MM.1S (cell line): ENCODE measurements at regions not wholly inside any gene's neighbourhood (a gene's known extent, or its start where the extent isn't known, plus 50 kb on each side); places are given as distances from the start of the nearest gene placed in this dataset.

Experiments
- DNase-seq: peaks from one replicate; pipeline ENCODE4 v3.0.0-alpha.2; 2015
- H2AFZ ChIP-seq: fragments of 300-600 bp; sonication (generic); 2 replicates; pipeline ENCODE4 v1.6.0; 2016; ENCODE audit warnings: antibody characterized with exemption, low read length
- H3F3A ChIP-seq: fragments of 300-600 bp; sonication (generic); 2 replicates; pipeline ENCODE4 v1.6.1; 2016; ENCODE audit warnings: mild to moderate bottlenecking, antibody characterized with exemption, low read length, moderate library complexity, mixed read lengths; ENCODE audit not compliant: insufficient read depth
- H3K27ac ChIP-seq: fragments of 300-600 bp; sonication (generic); 2 replicates; pipeline ENCODE4 v1.5.1; 2016; ENCODE audit warnings: mild to moderate bottlenecking, low read length
- H3K27me3 ChIP-seq: fragments of 300-600 bp; sonication (generic); replicated peaks from 2 replicates; pipeline ENCODE4 v1.6.0; 2016; ENCODE audit warnings: low read length; ENCODE audit not compliant: insufficient read depth
- H3K36me3 ChIP-seq: fragments of 300-600 bp; sonication (generic); replicated peaks from 2 replicates; pipeline ENCODE4 v1.6.1; 2016; ENCODE audit warnings: mild to moderate bottlenecking, low read length, mixed read lengths; ENCODE audit not compliant: insufficient read depth
- H3K4me1 ChIP-seq: fragments of 300-600 bp; sonication (generic); 2 replicates; pipeline ENCODE4 v1.6.1; 2016; ENCODE audit warnings: low read length, mixed read lengths
- H3K4me2 ChIP-seq: fragments of 300-600 bp; sonication (generic); 2 replicates; pipeline ENCODE4 v1.6.0; 2016; ENCODE audit warnings: low read depth, low read length
- H3K4me3 ChIP-seq: fragments of 300-600 bp; sonication (generic); 2 replicates; pipeline ENCODE4 v1.5.1; 2016; ENCODE audit warnings: low read length, mixed read lengths
- H3K79me2 ChIP-seq: fragments of 300-600 bp; sonication (generic); 2 replicates; pipeline ENCODE4 v1.6.1; 2016; ENCODE audit warnings: mixed run types, low read length, mixed read lengths
- H3K9ac ChIP-seq: fragments of 300-600 bp; sonication (generic); 2 replicates; pipeline ENCODE4 v1.6.1; 2016; ENCODE audit warnings: low read length, mixed read lengths
- H3K9me2 ChIP-seq: fragments of 300-600 bp; sonication (generic); replicated peaks from 2 replicates; pipeline ENCODE4 v1.6.1; 2016; ENCODE audit warnings: mild to moderate bottlenecking, low read length, mixed read lengths; ENCODE audit not compliant: insufficient read depth
- H3K9me3 ChIP-seq: fragments of 300-600 bp; sonication (generic); replicated peaks from 2 replicates; pipeline ENCODE4 v1.6.1; 2016; ENCODE audit warnings: mild to moderate bottlenecking, low read length, mixed read lengths; ENCODE audit not compliant: insufficient read depth
- H4K20me1 ChIP-seq: fragments of 300-600 bp; sonication (generic); 2 replicates; pipeline ENCODE4 v1.6.1; 2016; ENCODE audit warnings: mild to moderate bottlenecking, low read length, moderate library complexity, mixed read lengths; ENCODE audit not compliant: insufficient read depth
- CTCF ChIP-seq: fragments of 300-600 bp; sonication (generic); IDR thresholded peaks from 2 replicates; pipeline ENCODE4 v1.5.1; 2016; ENCODE audit warnings: antibody characterized with exemption, low read length, mixed read lengths
- EZH2 ChIP-seq: fragments of 300-600 bp; sonication (generic); optimal IDR thresholded peaks from 2 replicates; pipeline ENCODE3; 2017; ENCODE audit warnings: low read depth, mild to moderate bottlenecking, antibody characterized with exemption, low read length, mixed read lengths
- EZH2phosphoT487 ChIP-seq: fragments of 300-600 bp; sonication (generic); IDR thresholded peaks from 2 replicates; pipeline ENCODE4 v1.6.1; 2018; ENCODE audit warnings: antibody characterized with exemption, low read length

GRCh38 chr12:77401064-77401769 lies 335.8 kb upstream of the E2F7 start:
- no peak for TF ChIP-seq CTCF
- no peak for TF ChIP-seq EZH2phosphoT487
- no peak for TF ChIP-seq EZH2

DNA sequence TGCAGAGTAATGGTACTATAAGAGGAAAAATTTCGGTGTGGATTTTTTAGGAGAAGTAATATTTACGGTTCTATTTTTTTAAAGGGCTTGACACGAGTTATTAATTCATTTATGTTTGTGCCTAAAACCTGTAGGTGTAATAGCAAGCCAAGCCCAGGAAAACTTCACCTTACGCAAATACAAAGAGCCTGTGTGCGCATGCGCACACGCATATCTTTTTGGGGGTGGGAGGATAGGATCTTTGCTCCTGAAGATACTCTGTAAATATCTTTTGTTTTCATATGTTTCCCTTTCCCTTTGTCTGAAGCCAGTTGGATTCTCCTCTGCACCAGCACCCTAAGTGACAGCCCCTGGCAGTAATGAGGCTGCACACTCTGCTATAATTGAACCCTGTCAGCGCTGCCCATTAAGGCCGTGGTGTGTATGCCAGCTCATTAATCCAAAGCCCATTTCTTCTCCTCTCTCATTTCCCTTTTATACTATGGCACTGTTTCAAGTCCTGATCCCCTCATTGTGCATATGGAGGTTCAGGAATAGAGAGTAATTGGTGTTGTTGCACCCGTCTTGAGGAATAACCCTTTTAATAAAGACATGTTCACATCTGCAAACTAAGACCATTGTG lies 327.2 kb upstream of the E2F7 start:
- no peak for TF ChIP-seq EZH2phosphoT487
- TF ChIP-seq EZH2 = no peak
- TF ChIP-seq CTCF = no peak
- no peaks in the 10 kb centered on the region for H3K4me1 ChIP-seq
- H3K4me2 ChIP-seq = no peak overlapping the region
- no peaks in the 10 kb centered on the region for H3K9me2 ChIP-seq
- H3K4me3 ChIP-seq = no peak overlapping the region
- no peak overlapping the region for H2AFZ ChIP-seq
- H4K20me1 ChIP-seq = no peaks in the 10 kb centered on the region
- no peak overlapping the region for H3K9ac ChIP-seq
- H3K9me3 ChIP-seq = no peaks in the 10 kb centered on the region
- H3K27ac ChIP-seq = no peak overlapping the region
- no peaks in the 10 kb centered on the region for H3K27me3 ChIP-seq
- DNase-seq = no peak
- no peaks in the 10 kb centered on the region for H3K79me2 ChIP-seq
- no peaks in the 10 kb centered on the region for H3K36me3 ChIP-seq
- no peaks in the 10 kb centered on the region for H3F3A ChIP-seq

More at GRCh38 chr12:77401064-77401769, 335.8 kb upstream of the E2F7 start:
- Histone ChIP-seq H3K4me1 (no peaks in the 10 kb centered on the region), H3K27me3 (no peaks in the 10 kb centered on the region), H3K4me3 (no peak overlapping the region), H3K9me3 (no peaks in the 10 kb centered on the region), H3K79me2 (no peaks in the 10 kb centered on the region), H2AFZ (no peak overlapping the region), H4K20me1 (no peaks in the 10 kb centered on the region), H3F3A (no peaks in the 10 kb centered on the region), H3K4me2 (no peak overlapping the region), H3K36me3 (no peaks in the 10 kb centered on the region), H3K9me2 (no peaks in the 10 kb centered on the region), H3K27ac (no peak overlapping the region), H3K9ac (no peak overlapping the region)
- DNase-seq = no peak

GRCh38 chr12:77388445-77389265 lies 323.3 kb upstream of the E2F7 start:
- no peak overlapping the region for H2AFZ ChIP-seq
- no peak for DNase-seq
- H3K27ac ChIP-seq = no peak overlapping the region
- H3F3A ChIP-seq = no peaks in the 10 kb centered on the region
- no peaks in the 10 kb centered on the region for H4K20me1 ChIP-seq
- no peaks in the 10 kb centered on the region for H3K36me3 ChIP-seq
- H3K9ac ChIP-seq = no peak overlapping the region
- no peak overlapping the region for H3K4me3 ChIP-seq
- no peaks in the 10 kb centered on the region for H3K27me3 ChIP-seq
- H3K4me1 ChIP-seq = no peaks in the 10 kb centered on the region
- no peak overlapping the region for H3K4me2 ChIP-seq
- no peaks in the 10 kb centered on the region for H3K9me3 ChIP-seq
- no peak for TF ChIP-seq CTCF
- no peak for TF ChIP-seq EZH2
- no peak for TF ChIP-seq EZH2phosphoT487
- no peaks in the 10 kb centered on the region for H3K9me2 ChIP-seq
- no peaks in the 10 kb centered on the region for H3K79me2 ChIP-seq
